Caki2 (cell line): ENCODE measurements at regions not wholly inside any gene's neighbourhood (a gene's known extent, or its start where the extent isn't known, plus 50 kb on each side); places are given as distances from the start of the nearest gene placed in this dataset.
"Not testable (repeated sequence)": the region's sequence is repeated elsewhere in the genome, so short reads cannot be mapped to it uniquely, and the experiment has no call there.

Source experiments
- DNase-seq: peaks from one replicate; pipeline ENCODE4 v3.0.0-alpha.2; 2015; ENCODE audit warnings: low read depth
- in situ Hi-C: cut with HindIII; loops from 2 replicates; pipeline ENCODE4 v1.10.0; 2016; ENCODE audit warnings: low sequenced_read_pairs, low pct_unique_long_range_greater_than_20kb, mixed read lengths

DNA sequence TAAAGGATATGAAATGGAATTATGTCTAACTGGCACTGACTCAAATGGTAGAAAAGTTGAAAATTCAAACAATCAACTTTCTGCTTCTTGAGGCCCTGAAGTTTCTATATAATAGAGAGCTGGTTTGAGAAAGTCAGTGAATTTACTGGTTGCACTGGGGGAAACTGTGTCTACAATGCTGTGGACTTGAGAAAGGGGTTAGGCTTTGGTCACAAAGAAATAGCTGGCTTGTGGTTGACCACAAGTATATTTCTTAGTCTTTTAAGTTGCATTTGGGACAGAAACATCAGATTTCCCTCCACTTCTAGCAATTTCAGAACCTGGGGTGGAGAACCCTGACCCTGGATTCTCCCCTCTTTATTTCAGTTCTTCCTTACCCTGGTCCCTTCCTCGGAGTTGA lies 192.6 kb upstream of the ACTBL2 start:
- in situ Hi-C loops: no loop called here
- DNase-seq: no peak

DNA sequence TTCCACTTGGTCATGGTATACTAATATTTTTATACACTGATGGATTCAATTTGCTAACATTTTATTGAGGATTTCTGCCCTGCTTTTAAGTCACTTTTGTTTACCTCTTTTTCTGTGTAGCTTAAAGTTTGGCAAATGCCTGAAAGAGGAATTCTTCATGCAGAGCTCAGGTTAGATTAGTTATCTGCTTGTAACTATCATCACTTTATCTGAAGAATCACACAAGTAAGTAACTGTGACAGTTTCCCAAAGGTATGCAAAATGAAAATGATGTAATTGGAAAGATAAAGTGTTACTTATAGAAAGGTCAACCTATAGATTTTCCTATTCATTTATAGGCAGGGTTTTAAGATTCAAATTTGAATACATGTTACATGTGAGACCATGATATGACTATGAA lies 188.8 kb upstream of the ACTBL2 start:
- in situ Hi-C loops: no loop called here
- DNase-seq: no peak

DNA sequence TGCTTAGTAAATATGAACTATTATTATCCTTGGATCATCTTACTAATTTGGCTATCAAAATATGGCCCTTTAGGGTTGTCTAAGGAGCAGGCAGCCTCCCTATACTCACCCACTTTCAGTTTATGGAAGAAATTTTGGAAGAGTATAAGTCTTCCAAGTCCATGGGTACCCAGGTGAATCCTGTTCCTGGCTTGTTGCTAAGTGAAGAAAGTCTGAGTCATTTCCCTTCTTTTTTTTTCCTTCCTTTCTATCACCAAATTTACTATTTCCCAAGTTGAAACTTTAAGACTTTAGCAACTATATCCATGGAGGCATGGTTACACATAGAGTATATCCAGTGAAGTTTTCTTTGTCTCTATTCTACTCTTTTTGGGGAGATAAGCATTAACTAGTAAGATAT lies 184.0 kb upstream of the ACTBL2 start:
- DNase-seq: no peak
- in situ Hi-C loops: no loop called here

- in situ Hi-C loops: no loop called here
- no peak for DNase-seq
Observed at GRCh38 chr5:57665146-57665936, 182.7 kb upstream of the ACTBL2 start.

DNA sequence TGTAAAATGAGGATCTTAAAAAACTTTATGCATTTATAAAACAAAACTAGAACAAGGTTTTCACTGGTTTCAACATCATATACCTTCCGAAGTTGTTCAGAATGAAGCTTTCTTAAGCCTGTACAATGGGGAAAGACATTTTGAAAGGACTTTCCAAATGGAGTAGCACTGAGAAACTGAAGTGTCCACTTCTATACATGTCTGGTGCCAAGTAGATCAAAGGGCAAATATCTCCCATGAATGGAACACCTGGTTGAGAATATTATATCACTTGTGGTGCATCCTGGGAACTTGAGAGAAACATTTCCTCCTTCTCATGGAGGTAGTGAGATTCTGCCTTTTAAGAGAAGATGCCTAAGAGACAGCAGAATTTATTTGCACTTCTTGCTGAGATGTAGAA lies 182.1 kb upstream of the ACTBL2 start:
- no peak for DNase-seq
- in situ Hi-C loops: no loop called here

DNA sequence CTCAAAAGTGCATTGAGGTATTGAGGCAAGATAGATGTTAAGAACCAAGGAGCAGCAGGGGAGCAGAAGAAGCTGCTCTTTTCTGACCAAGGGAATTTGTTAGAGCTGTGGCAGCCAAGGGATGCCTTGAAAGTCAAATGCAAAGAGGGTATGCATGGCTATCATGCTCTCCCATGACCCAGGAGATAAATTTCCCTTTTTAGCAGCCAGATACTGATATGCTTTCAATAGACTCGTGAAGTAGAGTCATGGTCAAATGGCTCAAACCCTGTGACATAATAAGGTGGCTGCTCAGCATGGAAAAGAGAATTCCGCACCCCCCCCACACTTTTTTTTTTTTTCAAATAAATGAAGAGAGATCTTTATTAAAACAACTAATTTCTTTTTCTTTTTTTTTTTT lies 180.9 kb upstream of the ACTBL2 start:
- DNase-seq: no peak
- in situ Hi-C loops: no loop called here

GRCh38 chr5:57662991-57663390 lies 180.4 kb upstream of the ACTBL2 start:
- no peak for DNase-seq
- in situ Hi-C loops: no loop called here

- in situ Hi-C loops: no loop called here
- DNase-seq: no peak
Observed at GRCh38 chr5:57659886-57660285, 177.3 kb upstream of the ACTBL2 start.

DNA sequence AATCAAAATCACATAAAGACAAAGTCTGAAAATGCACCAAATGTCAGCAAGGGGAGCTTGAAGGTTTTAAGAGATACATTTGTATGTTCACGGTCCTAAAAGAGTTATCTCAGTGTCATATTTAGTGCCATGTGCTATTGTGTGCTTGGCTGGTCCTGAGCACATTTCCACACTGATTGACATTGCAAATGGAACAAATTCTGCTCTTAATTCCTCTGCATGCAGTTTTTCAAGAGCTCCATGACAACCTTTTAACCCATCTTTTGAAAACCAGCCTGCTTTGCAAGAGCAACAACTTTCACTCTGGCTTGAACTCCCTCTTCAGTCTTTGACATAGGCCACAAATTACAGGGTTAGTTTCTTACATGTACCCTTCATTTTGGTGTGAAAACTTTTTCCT lies 175.4 kb upstream of the ACTBL2 start:
- in situ Hi-C loops: no loop called here
- no peak for DNase-seq

DNA sequence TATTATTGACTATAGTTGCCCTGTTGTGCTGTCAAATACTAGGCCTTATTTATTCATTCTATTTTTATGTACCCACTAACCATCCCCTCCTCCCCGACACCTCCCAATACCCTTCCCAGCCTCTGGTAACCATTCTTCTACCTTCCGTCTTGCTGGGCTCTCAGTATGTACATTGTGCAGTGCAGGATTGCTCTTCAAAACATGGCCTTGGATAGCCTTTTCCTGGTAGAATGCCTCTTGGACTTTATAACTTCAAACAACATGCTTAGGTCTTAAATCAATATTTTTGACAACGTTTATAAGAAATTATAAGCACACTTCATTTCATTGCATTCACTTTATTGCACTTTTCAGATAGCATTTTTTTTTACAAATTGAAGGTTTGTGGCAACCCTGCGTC lies 172.6 kb upstream of the ACTBL2 start:
- in situ Hi-C loops: no loop called here
- no peak for DNase-seq

GRCh38 chr5:57653636-57654290 lies 171.2 kb upstream of the ACTBL2 start:
- in situ Hi-C loops: no loop called here

GRCh38 chr5:57651127-57651526 lies 168.5 kb upstream of the ACTBL2 start:
- DNase-seq: no peak
- in situ Hi-C loops: no loop called here

More at GRCh38 chr5:57653636-57654290, 171.2 kb upstream of the ACTBL2 start:
- no peak for DNase-seq

DNA sequence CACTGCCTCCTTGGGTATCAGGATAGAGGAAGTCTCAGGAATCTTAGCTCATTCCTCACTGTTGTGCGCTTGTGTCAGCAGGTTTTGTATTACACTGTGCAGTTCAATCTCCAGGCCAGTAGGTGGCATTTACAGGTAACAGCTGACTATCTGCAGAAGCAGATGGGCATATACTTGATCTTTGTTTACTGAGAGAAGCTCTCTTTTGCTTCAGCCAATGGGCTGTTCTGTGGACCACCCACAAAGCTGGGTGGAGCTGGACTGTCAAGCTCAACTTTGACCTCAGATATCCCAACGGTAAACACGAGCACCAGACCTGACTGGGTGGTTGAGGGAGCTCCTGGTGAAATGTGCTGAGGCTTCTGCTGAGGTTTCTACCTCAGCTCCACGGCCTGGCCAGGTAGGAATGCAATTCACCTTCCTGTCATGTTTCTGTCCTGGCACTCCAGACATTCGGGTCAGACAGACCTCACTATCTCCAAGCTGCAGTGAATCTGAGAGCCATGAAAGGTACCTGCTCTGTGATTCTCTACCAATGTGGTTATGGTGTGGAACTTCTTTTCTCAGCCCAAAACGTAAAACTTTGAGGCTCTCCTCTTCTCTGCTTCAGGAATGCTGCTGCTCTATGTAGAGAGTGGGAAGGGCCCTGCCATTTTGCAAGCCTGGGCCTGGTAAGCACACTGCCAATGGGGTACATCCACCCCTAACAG lies 167.9 kb upstream of the ACTBL2 start:
- in situ Hi-C loops: no loop called here
- peak; percentile 59 for DNase-seq

DNA sequence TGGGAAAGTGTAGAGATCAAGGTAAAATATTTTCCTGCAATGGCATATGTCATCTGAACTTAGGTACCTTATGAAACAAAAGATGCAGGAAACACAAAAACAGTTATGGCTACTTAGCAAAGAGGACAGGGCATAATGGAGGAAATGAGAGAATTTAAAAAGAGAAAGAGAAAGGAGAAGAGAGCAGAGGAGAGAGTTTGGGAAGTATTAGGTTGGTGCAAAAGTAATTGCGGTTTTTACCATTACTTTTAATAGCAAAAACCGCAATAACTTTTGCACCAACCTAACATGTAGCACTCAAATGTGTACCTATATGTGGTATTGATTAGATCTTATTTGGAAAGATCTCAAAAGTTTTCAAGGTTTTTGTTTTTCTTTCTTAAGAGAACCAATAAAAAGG lies 160.1 kb upstream of the ACTBL2 start:
- DNase-seq: no peak
- in situ Hi-C loops: no loop called here

- in situ Hi-C loops: no loop called here
Observed at GRCh38 chr5:57642066-57642465, 159.5 kb upstream of the ACTBL2 start.

DNA sequence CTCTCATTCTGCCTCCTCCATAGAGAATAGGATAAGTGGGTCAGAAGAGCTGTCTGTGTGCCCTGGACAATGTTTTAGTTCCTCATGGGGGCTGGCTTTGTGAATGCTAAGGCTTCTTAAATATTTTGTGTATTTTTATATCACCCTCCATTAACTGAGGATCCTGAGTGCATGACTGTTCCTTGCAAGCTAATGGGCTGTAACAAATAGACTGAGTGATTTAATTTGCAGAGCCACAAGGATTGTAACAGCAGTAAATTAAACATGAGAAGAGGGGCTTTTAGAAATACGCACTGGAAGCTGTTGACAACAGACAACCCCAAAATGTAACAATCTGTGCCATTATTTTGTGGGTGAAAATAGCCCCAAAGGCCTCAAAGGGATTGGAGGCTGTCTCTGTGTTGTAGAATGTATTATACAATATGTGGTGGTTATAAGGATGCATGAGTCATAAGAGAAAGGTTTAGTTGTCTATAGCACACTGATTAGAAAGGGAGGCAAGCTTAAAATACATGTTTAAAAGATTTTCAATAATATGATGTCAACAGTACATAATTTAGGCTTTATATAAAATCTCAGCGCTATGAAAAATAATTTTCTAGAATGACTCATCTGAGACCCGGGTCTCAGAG lies 152.7 kb upstream of the ACTBL2 start:
- in situ Hi-C loops: no loop called here
- peak; percentile 14 for DNase-seq

More at GRCh38 chr5:57642066-57642465, 159.5 kb upstream of the ACTBL2 start:
- DNase-seq: no peak

- in situ Hi-C loops: no loop called here
- no peak for DNase-seq
Observed at GRCh38 chr5:57632937-57633336, 150.3 kb upstream of the ACTBL2 start.

GRCh38 chr5:57631139-57631538 lies 148.5 kb upstream of the ACTBL2 start:
- in situ Hi-C loops: not testable (repeated sequence)

GRCh38 chr5:57627661-57628060 lies 145.1 kb upstream of the ACTBL2 start:
- DNase-seq: no peak
- in situ Hi-C loops: no loop called here

More at GRCh38 chr5:57631139-57631538, 148.5 kb upstream of the ACTBL2 start:
- DNase-seq: not testable (repeated sequence)
